Loucy (cell line): ENCODE measurements at regions not wholly inside any gene's neighbourhood (a gene's known extent, or its start where the extent isn't known, plus 50 kb on each side); places are given as distances from the start of the nearest gene placed in this dataset.

ENCODE experiments used
- EZH2phosphoT487 ChIP-seq: fragments of 200-600 bp; IDR thresholded peaks from 2 replicates; pipeline ENCODE4 v1.6.1; 2018; ENCODE audit warnings: antibody characterized with exemption, mild to moderate bottlenecking, moderate library complexity, borderline replicate concordance
- TF ChIP-seq, protein P1 (sequence below): fragments of 200-600 bp; sonication (generic); conservative IDR thresholded peaks from 2 replicates; pipeline ENCODE4 v1.5.1; 2014; ENCODE audit warnings: mild to moderate bottlenecking, antibody characterized with exemption, low read length

GRCh38 chr10:44478040-44478439, 93.1 kb upstream of the CXCL12 start:
- TF ChIP-seq, protein P1, sequence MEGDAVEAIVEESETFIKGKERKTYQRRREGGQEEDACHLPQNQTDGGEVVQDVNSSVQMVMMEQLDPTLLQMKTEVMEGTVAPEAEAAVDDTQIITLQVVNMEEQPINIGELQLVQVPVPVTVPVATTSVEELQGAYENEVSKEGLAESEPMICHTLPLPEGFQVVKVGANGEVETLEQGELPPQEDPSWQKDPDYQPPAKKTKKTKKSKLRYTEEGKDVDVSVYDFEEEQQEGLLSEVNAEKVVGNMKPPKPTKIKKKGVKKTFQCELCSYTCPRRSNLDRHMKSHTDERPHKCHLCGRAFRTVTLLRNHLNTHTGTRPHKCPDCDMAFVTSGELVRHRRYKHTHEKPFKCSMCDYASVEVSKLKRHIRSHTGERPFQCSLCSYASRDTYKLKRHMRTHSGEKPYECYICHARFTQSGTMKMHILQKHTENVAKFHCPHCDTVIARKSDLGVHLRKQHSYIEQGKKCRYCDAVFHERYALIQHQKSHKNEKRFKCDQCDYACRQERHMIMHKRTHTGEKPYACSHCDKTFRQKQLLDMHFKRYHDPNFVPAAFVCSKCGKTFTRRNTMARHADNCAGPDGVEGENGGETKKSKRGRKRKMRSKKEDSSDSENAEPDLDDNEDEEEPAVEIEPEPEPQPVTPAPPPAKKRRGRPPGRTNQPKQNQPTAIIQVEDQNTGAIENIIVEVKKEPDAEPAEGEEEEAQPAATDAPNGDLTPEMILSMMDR = no peak
- no peak for TF ChIP-seq EZH2phosphoT487
